ENCODE measurements at regions not wholly inside any gene's neighbourhood (a gene's known extent, or its start where the extent isn't known, plus 50 kb on each side); places are given as distances from the start of the nearest gene placed in this dataset.

DNA sequence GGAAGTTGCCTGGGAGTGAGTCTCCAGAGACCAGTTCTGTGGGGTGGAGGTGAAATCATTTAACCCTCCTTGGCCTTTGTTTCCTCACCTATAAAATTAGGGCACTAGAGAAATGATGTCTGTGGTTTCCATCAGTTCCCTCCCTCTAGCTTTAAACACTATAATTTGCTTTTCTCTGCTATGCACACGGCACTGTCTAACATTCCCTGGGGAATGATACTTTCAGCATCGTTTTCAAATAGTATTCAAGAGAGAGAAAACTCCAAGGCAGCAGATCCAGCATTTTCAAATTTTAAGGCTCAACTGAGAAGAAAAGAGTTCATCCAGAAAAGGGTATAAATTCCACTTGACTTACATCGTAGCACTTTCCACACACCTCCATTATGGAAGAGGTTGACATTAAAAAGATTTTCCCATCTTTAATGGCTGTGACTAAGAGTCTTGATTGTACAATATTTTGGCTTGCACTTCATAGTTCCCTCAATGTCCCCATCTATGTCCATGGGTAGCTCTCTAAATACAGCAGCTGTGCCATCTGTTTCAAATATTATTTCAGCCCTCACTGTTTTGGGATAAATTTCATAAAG is 137.7 kb upstream of the ZPLD1 start:
- H3K4me3 ChIP-seq (ENCODE audit: low read depth, low read length) = no peak overlapping the region
- in situ Hi-C loops (cut with HindIII; ENCODE audit: low sequenced_read_pairs) = no loop called here
- TF ChIP-seq, protein P1, sequence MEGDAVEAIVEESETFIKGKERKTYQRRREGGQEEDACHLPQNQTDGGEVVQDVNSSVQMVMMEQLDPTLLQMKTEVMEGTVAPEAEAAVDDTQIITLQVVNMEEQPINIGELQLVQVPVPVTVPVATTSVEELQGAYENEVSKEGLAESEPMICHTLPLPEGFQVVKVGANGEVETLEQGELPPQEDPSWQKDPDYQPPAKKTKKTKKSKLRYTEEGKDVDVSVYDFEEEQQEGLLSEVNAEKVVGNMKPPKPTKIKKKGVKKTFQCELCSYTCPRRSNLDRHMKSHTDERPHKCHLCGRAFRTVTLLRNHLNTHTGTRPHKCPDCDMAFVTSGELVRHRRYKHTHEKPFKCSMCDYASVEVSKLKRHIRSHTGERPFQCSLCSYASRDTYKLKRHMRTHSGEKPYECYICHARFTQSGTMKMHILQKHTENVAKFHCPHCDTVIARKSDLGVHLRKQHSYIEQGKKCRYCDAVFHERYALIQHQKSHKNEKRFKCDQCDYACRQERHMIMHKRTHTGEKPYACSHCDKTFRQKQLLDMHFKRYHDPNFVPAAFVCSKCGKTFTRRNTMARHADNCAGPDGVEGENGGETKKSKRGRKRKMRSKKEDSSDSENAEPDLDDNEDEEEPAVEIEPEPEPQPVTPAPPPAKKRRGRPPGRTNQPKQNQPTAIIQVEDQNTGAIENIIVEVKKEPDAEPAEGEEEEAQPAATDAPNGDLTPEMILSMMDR (IDR thresholded peaks at IDR 0.05; ENCODE audit: low read depth, low read length, missing control alignments) = no peak
- DNase-seq (ENCODE audit: low read depth) = no peak

DNA sequence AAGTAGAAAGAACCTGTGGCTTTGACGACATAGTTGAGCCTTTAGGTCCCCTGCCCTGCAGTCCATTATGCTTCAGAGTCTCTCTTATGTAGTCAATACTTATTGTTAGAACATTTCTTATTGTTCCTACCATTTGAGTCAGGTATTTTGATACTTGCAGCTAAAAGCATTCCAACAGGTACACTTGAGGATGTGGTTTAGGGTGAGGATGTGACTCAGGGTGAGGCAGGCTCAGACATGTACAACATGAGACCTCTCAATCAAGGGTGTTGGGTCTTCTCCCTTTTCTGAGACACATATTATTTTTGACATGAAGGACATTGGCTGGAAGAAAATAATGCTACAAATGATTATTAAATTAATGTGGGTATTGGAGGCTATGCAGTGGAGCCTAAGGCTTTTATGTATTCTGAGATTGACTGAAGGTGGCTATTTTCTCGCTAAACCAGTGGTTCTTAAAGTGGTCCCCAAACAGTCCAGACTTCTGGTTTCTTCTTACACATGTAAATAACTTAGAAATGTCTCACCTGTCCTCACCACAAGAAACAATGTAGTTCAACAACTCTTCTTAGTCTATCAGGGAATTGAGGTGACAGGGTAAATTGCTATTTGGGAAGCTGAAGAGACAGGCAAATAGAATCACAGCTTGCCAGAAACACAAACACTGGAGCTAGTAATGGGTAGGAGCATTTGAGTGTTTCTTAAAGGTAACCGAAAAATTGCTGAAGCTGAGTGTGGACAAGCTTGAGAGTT is 135.5 kb upstream of the ZPLD1 start:
- no peak for DNase-seq (ENCODE audit: low read depth)
- in situ Hi-C loops (cut with HindIII; ENCODE audit: low sequenced_read_pairs) = no loop called here
- TF ChIP-seq, protein P1 (IDR thresholded peaks at IDR 0.05; ENCODE audit: low read depth, low read length, missing control alignments) = no peak
- no peak overlapping the region for H3K4me3 ChIP-seq (ENCODE audit: low read depth, low read length)

DNA sequence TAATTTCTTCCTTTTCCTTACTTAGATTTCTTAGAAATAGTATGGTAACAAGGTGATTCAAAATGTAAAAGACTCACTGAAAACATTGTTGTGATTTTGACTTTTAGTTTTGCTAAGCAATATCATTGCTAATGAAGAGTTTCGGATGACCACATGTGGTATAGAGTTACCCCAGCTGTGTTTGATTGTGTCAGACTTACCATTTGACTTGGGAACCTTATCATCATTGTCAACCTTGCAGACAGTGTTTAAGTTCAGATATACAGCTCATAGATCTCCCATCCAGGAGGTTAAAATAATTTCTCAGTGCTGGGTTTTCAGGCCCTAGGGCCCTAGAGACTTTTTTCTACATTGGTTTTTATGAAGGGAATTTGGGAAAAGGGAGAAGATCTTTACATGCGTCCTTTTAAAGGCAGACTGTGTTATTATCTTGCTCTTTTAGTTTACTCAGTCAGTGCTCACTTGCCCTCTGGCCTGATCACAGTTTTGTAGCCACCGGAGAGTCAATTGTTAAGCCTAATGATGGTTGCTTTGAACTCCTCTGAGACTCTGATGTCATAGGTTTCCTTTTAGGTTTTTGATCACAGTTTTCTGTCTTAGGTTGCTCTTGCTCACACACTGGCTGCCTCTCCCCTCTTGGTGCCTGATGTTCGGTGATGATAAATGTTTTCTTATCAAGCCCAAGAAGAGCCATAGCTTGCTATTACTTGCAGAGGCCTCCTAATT is 133.5 kb upstream of the ZPLD1 start:
- TF ChIP-seq, protein P1 (IDR thresholded peaks at IDR 0.05; ENCODE audit: low read depth, low read length, missing control alignments) = no peak
- no peak overlapping the region for H3K4me3 ChIP-seq (ENCODE audit: low read depth, low read length)
- no peak for DNase-seq (ENCODE audit: low read depth)
- in situ Hi-C loops (cut with HindIII; ENCODE audit: low sequenced_read_pairs) = no loop called here

DNA sequence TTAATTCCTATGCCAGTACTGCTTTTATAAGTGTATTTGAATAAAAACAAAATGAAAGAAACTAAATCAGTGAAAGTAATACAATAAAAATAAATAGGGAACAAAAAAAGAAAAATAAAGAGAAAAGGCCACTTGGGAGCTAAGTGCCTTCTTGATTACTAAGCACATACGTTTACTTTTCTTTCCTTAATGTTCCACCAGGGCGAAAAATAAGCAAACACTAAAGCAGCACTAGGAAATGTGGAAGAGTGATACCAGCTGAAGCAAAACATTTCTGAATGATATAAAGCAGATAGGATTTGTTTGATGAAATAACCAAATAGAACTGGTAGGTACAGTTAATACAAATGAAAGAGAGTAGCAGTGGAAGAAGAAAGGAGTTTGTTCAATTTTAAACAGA is 132.8 kb upstream of the ZPLD1 start:
- TF ChIP-seq, protein P1 (IDR thresholded peaks at IDR 0.05; ENCODE audit: low read depth, low read length, missing control alignments) = no peak
- H3K4me3 ChIP-seq (ENCODE audit: low read depth, low read length) = no peak overlapping the region
- no peak for DNase-seq (ENCODE audit: low read depth)
- in situ Hi-C loops (cut with HindIII; ENCODE audit: low sequenced_read_pairs) = no loop called here

DNA sequence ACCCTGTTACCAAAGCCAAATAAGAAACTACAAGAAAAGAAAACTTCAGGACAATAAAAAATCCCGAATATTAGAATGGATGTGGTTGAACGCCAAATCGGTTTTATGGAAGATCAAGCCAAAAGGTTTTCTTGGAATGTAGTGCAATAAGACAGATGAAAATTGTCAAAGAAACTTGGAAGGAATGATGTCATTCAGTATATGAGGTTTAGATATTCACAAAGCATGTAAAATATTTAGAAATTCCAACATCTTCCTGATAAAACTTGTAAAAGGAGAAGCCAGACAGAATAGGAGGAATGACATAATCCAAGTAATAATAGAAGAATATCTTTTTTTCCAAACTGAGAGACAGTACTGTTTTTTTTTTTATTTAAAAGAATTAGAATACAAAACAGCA is 130.3 kb upstream of the ZPLD1 start:
- DNase-seq (ENCODE audit: low read depth) = no peak
- H3K4me3 ChIP-seq (ENCODE audit: low read depth, low read length) = no peak overlapping the region
- in situ Hi-C loops (cut with HindIII; ENCODE audit: low sequenced_read_pairs) = no loop called here
- TF ChIP-seq, protein P1 (IDR thresholded peaks at IDR 0.05; ENCODE audit: low read depth, low read length, missing control alignments) = no peak

DNA sequence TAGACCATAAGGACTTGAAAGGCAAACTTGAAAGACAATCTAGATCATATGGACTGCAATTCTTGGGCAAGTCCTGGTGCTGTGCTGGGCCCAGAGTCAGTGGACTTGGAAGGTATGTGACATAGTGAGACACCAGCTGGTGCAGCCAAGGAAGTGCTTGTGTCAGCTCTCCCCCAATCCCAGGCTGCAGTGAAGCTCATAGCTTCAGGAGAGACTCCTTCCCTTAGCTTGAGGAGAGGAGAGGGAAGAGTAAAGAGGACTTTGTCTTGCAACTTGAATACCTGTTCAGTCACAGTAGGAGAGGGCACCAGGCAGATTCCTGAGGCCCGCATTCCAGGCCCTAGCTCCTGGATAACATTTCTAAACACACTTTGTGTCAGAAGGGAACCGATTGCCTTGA is 127.4 kb upstream of the ZPLD1 start:
- no peak for DNase-seq (ENCODE audit: low read depth)
- in situ Hi-C loops (cut with HindIII; ENCODE audit: low sequenced_read_pairs) = no loop called here

More for the DNA sequence above, 127.4 kb upstream of the ZPLD1 start:
- TF ChIP-seq, protein P1 (IDR thresholded peaks at IDR 0.05; ENCODE audit: low read depth, low read length, missing control alignments) = no peak
- H3K4me3 ChIP-seq (ENCODE audit: low read depth, low read length) = no peak overlapping the region

Measured in astrocyte of the cerebellum (primary cell).